GM23248 (cell line): ENCODE measurements at regions not wholly inside any gene's neighbourhood (a gene's known extent, or its start where the extent isn't known, plus 50 kb on each side); places are given as distances from the start of the nearest gene placed in this dataset.
A peak's percentile ranks its signal among the peaks of the same experiment; 100 is the strongest.

ENCODE experiments used
- DNase-seq: peaks from one replicate; pipeline ENCODE4 v3.0.0-alpha.2; 2015
- H2AFZ ChIP-seq: fragments of 200-600 bp; sonication (generic); 2 replicates; pipeline ENCODE4 v1.6.1; 2016; ENCODE audit warnings: antibody characterized with exemption
- H3F3A ChIP-seq: fragments of 200-600 bp; sonication (generic); 2 replicates; pipeline ENCODE4 v1.6.1; 2016; ENCODE audit warnings: mild to moderate bottlenecking, antibody characterized with exemption, mixed run types; ENCODE audit not compliant: insufficient read depth
- H3K27ac ChIP-seq: fragments of 200-600 bp; sonication (generic); 2 replicates; pipeline ENCODE4 v1.5.1; 2016; ENCODE audit warnings: mild to moderate bottlenecking
- H3K27me3 ChIP-seq: fragments of 200-600 bp; sonication (generic); replicated peaks from 2 replicates; pipeline ENCODE4 v1.6.1; 2016; ENCODE audit warnings: mild to moderate bottlenecking; ENCODE audit not compliant: insufficient read depth
- H3K36me3 ChIP-seq: fragments of 200-600 bp; sonication (generic); 2 replicates; pipeline ENCODE4 v1.6.1; 2016; ENCODE audit warnings: low read depth, mild to moderate bottlenecking
- H3K4me1 ChIP-seq: fragments of 200-600 bp; sonication (generic); 2 replicates; pipeline ENCODE4 v1.6.1; 2016; ENCODE audit warnings: mild to moderate bottlenecking; ENCODE audit not compliant: insufficient read depth
- H3K4me2 ChIP-seq: fragments of 200-600 bp; sonication (generic); one replicate; pipeline ENCODE4 v1.6.1; 2016; ENCODE audit warnings: mild to moderate bottlenecking; ENCODE audit not compliant: unreplicated experiment
- H3K4me3 ChIP-seq: fragments of 200-600 bp; sonication (generic); 2 replicates; pipeline ENCODE4 v1.5.1; 2016; ENCODE audit warnings: mild to moderate bottlenecking
- H3K79me2 ChIP-seq: fragments of 200-600 bp; sonication (generic); 2 replicates; pipeline ENCODE4 v1.6.1; 2016; ENCODE audit warnings: mild to moderate bottlenecking; ENCODE audit not compliant: insufficient read depth
- H3K9ac ChIP-seq: fragments of 200-600 bp; sonication (generic); 2 replicates; pipeline ENCODE4 v1.6.1; 2016; ENCODE audit warnings: mild to moderate bottlenecking
- H3K9me2 ChIP-seq: fragments of 200-600 bp; sonication (generic); 2 replicates; pipeline ENCODE4 v1.6.1; 2016; ENCODE audit warnings: mixed run types, mild to moderate bottlenecking, moderate library complexity; ENCODE audit not compliant: insufficient read depth
- H3K9me3 ChIP-seq: fragments of 200-600 bp; sonication (generic); one replicate; pipeline ENCODE4 v1.6.1; 2017; ENCODE audit warnings: low read depth
- H4K20me1 ChIP-seq: fragments of 200-600 bp; sonication (generic); 2 replicates; pipeline ENCODE4 v1.6.0; 2016; ENCODE audit not compliant: insufficient read depth
- EZH2 ChIP-seq: fragments of 200-600 bp; sonication (generic); IDR thresholded peaks from 2 replicates; pipeline ENCODE4 v1.6.1; 2018; ENCODE audit warnings: antibody characterized with exemption, mild to moderate bottlenecking; ENCODE audit not compliant: insufficient read depth, poor library complexity, severe bottlenecking
- EZH2phosphoT487 ChIP-seq: fragments of 200-600 bp; sonication (generic); IDR thresholded peaks from 2 replicates; pipeline ENCODE4 v1.6.1; 2018; ENCODE audit warnings: antibody characterized with exemption, moderate library complexity, mild to moderate bottlenecking, low read depth; ENCODE audit not compliant: insufficient read depth
- WGBS, 2 experiments: methylation state at CpG; one replicate each; pipeline ENCODE4 v1.1.6; 2015 to 2017; ENCODE audit warnings: low lambda C conversion rate in 2 of 2, low coverage in 1 of 2; ENCODE audit errors: missing lambda C conversion rate in 2 of 2; 5-methylcytosine and 5-hydroxymethylcytosine counted together
- in situ Hi-C: fragments of 300-500 bp; cut with MboI; formaldehyde crosslinking; loops from 2 replicates; pipeline ENCODE4 v1.15.0; 2020

DNA sequence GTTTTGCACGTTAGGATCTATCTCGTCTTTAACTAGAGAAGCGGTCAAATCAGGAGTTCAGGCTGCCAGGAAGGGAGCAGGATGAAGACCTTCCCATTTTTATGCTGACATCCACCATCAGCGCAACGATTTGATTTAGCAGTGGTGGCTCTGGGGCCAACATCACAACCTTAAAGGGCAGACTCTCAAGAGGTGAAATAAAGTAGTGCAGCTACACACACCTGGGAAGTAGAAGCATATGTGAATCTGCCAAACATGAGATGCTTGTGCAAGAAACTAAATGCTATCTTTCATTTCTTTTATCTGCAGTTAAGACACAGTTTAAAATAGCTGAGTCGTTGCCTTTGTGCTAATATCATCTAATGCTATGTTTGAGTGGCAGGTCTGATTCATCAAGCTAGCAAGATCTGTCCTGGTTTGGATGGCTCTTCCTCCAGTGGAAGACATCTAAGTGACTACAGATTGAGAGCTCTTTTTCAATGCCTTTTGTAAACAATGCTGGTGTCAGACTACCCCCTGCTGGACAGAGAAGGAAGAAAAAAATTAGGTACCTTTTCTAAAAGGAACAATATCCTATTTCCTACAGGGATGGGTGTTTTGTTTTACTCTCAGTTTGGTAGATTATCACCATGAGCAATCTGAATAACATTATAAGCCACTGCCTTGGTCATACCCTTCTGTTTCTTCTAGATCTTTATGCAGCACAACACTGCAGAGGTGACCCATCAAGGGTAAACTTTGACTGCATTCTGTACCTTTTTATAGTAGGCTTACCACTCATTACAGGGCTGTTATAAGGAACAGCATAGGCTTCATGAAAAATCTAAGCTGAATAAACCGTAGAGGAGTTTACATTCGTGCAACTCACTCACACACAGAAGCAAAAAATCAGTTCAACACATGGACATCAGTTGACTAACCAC, 171.6 kb upstream of the FBXL4 start:
- no peak overlapping the region for H2AFZ ChIP-seq
- peaks cover 8% of the 10 kb centered on the region; the same call in 1 of the 2 replicates for H3K27me3 ChIP-seq
- WGBS, 2 experiments, result 25 to 27% methylated on average over 8 of the region's 8 CpGs
- H3K4me3 ChIP-seq, result no peak overlapping the region
- no peaks in the 10 kb centered on the region for H3K36me3 ChIP-seq
- H3K4me2 ChIP-seq, result no peak overlapping the region
- no peak overlapping the region for H3K9ac ChIP-seq
- no peaks in the 10 kb centered on the region for H3K9me3 ChIP-seq
- DNase-seq, result peak; percentile 62
- H4K20me1 ChIP-seq, result no peaks in the 10 kb centered on the region
- no peaks in the 10 kb centered on the region for H3K79me2 ChIP-seq
- H3K4me1 ChIP-seq, result no peaks in the 10 kb centered on the region
- H3F3A ChIP-seq, result no peaks in the 10 kb centered on the region
- in situ Hi-C loops, result no loop called here
- no peak overlapping the region for H3K27ac ChIP-seq
- no peaks in the 10 kb centered on the region for H3K9me2 ChIP-seq
- TF ChIP-seq EZH2phosphoT487, result no peak
- no peak for TF ChIP-seq EZH2

DNA sequence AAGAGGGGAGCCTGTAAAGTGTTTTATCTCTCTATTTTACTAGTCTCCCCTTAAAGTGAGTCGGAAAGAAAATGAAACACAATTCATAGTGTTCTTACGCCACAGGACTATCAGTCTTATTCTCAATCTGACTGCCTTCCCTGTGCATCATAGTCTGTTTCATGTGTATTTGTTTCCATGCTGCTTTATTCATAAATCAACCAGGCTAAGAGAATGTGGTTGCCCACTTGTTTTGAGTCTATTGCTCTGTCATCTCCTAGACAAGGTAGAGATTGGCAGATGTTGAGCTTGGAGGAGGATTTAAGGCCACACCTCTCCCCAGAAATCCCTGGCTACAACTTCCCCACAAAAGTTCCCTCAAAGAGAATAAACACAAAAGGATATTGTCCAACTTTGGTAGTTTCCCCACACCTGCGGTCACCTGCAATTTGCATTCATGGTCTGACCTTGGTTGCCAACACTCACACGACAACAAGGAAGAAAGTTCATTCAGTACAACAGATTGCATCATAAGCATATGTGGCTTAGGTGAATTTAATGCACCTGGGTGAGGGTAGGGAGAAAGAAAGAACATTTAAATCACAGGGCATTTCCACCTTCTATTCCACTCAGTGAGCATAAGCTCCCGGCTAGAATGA, 167.1 kb upstream of the FBXL4 start:
- Histone ChIP-seq H3K4me3 (no peak overlapping the region), H3K36me3 (no peaks in the 10 kb centered on the region), H2AFZ (no peak overlapping the region), H4K20me1 (no peaks in the 10 kb centered on the region), H3K9me3 (no peaks in the 10 kb centered on the region), H3K27me3 (peaks cover 22% of the 10 kb centered on the region), H3F3A (no peaks in the 10 kb centered on the region), H3K4me1 (no peaks in the 10 kb centered on the region), H3K79me2 (no peaks in the 10 kb centered on the region), H3K4me2 (no peak overlapping the region), H3K27ac (no peak overlapping the region), H3K9ac (no peak overlapping the region), H3K9me2 (no peaks in the 10 kb centered on the region)
- in situ Hi-C loops, result no loop called here
- 35 to 41% methylated on average over 5 of the region's 5 CpGs for WGBS, 2 experiments
- no peak for TF ChIP-seq EZH2phosphoT487
- no peak for DNase-seq

DNA sequence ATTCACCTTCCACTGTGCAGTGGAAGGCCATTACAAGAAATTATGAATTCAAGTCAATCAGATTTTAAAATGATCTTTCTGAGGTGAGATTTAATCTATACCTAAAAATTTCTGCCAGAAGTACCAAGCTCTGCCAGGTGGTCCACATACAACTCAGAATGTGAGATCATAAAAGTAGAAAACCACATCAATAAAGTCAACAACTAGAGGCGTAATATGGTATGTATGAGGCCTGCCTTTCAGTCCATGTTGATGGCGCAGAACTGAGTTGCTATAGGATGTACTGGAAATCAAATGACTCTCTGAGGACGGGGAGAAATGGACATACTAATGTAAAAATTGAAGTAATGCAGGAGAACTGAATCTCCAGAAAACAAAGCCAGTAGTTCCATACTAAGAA, 163.8 kb upstream of the FBXL4 start:
- Histone ChIP-seq H3K9ac (no peak overlapping the region), H3K4me1 (no peaks in the 10 kb centered on the region), H3K27ac (no peak overlapping the region), H3K36me3 (no peaks in the 10 kb centered on the region), H3F3A (no peaks in the 10 kb centered on the region), H3K4me3 (no peak overlapping the region), H2AFZ (no peak overlapping the region), H3K4me2 (no peak overlapping the region), H3K9me3 (no peaks in the 10 kb centered on the region), H3K9me2 (no peaks in the 10 kb centered on the region), H4K20me1 (no peaks in the 10 kb centered on the region), H3K79me2 (no peaks in the 10 kb centered on the region), H3K27me3 (peaks cover 19% of the 10 kb centered on the region)
- DNase-seq, result no peak
- in situ Hi-C loops, result no loop called here
- WGBS, 2 experiments, result 25 to 31% methylated on average over 3 of the region's 3 CpGs
- no peak for TF ChIP-seq EZH2phosphoT487
- no peak for TF ChIP-seq EZH2

DNA sequence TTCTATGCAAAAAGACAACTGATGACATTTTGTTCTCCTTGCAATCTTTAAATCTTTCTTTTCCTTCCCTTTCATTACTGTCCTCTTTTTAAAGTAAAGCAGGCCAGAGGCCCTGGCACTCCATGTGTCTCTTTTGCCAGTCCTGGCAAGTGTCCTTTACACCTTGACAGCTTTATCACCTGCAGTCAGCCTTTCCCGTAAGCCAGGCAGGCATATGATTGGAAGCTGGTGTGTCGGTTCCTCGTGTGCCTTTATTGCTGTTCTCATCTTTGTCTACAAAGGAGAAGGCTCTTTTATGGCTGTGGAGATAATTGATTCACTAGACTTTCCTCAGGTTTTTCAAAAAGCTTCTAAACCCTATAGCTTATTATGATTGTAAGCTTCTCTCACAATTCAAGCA, 162.3 kb upstream of the FBXL4 start:
- TF ChIP-seq EZH2, result no peak
- TF ChIP-seq EZH2phosphoT487, result no peak
- Histone ChIP-seq H3K4me3 (no peak overlapping the region), H3K9ac (no peak overlapping the region), H3F3A (no peaks in the 10 kb centered on the region), H3K9me2 (no peaks in the 10 kb centered on the region), H3K36me3 (no peaks in the 10 kb centered on the region), H3K27me3 (peaks cover 14% of the 10 kb centered on the region), H2AFZ (no peak overlapping the region), H3K4me2 (no peak overlapping the region), H3K4me1 (no peaks in the 10 kb centered on the region), H3K79me2 (no peaks in the 10 kb centered on the region), H3K9me3 (no peaks in the 10 kb centered on the region), H3K27ac (no peak overlapping the region), H4K20me1 (no peaks in the 10 kb centered on the region)
- WGBS, 2 experiments, result 18 to 20% methylated on average over 3 of the region's 3 CpGs
- no peak for DNase-seq
- in situ Hi-C loops, result no loop called here
